ENCODE measurements at regions not wholly inside any gene's neighbourhood (a gene's known extent, or its start where the extent isn't known, plus 50 kb on each side); places are given as distances from the start of the nearest gene placed in this dataset.

DNA sequence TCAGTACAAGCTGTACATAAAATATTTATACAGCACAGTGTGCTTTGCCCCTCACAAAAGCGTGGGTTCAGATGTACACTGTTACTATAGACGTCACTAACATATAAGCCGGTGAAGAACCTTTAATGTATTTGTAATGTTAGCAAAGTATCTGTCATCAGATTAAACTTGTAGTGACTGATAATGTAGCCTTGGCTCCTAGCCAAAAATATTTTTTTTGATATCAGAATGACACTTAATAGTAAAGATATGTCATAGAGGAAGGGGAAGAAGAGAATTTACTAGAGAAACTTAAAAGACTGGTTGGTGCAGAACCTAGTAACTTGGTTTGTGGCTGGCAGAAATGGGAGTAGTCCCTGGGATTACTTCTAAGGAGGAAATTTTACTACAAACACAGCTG lies 258.7 kb upstream of the DMRT1 start:
- intact Hi-C loops (cut with micrococcal nuclease), result no loop called here
- CTCF ChIA-PET, result no interaction called here
- dilution Hi-C loops (cut with HindIII; ENCODE audit: low sequenced_read_pairs, unreplicated experiment), result no loop called here

More for the DNA sequence above, 258.7 kb upstream of the DMRT1 start:
- ATAC-seq (ENCODE audit: low read depth) (no peak), DNase-seq (no peak)
- no peak overlapping the region for H3K18ac ChIP-seq (ENCODE audit: low read depth, low read length)
- no peaks in the 10 kb centered on the region for H3K9me3 ChIP-seq (ENCODE audit: control insufficient read depth, insufficient read depth, low read length)
- H3K79me1 ChIP-seq (ENCODE audit: low read depth in 1 of 2, low read length in 2 of 2), result no peaks in the 10 kb centered on the region
- H3K56ac ChIP-seq (ENCODE audit: extremely low read depth, insufficient read depth, low read length), result no peak overlapping the region
- no peaks in the 10 kb centered on the region for H3K4me1 ChIP-seq (ENCODE audit: control insufficient read depth, insufficient read depth, low read length)
- H2AFZ ChIP-seq (replicated peaks; ENCODE audit: low read length, poor library complexity), result no peak overlapping the region
- H2BK5ac ChIP-seq (ENCODE audit: low read depth, low read length, poor library complexity, severe bottlenecking), result no peak overlapping the region
- H3K4ac ChIP-seq (ENCODE audit: low read depth, low read length), result no peak overlapping the region
- no peak overlapping the region for H2BK15ac ChIP-seq (ENCODE audit: low read depth, low read length)
- no peak overlapping the region for H3K14ac ChIP-seq (replicated peaks; ENCODE audit: low read depth, low read length)
- no TSS peak for BruUV-seq (replicated peaks)
- POLR2A ChIA-PET (ENCODE audit: unreplicated experiment), result no interaction called here
- no peak overlapping the region for H3K4me2 ChIP-seq (ENCODE audit: low read depth, low read length)
- TF ChIP-seq, protein P1, sequence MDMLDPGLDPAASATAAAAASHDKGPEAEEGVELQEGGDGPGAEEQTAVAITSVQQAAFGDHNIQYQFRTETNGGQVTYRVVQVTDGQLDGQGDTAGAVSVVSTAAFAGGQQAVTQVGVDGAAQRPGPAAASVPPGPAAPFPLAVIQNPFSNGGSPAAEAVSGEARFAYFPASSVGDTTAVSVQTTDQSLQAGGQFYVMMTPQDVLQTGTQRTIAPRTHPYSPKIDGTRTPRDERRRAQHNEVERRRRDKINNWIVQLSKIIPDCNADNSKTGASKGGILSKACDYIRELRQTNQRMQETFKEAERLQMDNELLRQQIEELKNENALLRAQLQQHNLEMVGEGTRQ (IDR thresholded peaks at IDR 0.05; ENCODE audit: low read depth, low read length), result no peak
- TF ChIP-seq SMC3 (IDR thresholded peaks at IDR 0.05; ENCODE audit: low read depth, low read length) (no peak), MXI1 (IDR thresholded peaks at IDR 0.05; ENCODE audit: borderline replicate concordance, low read depth, low read length) (no peak), RAD21 (IDR thresholded peaks at IDR 0.05; ENCODE audit: low read length) (no peak), RCOR1 (IDR thresholded peaks at IDR 0.05; ENCODE audit: insufficient replicate concordance, low read length) (no peak)
- no peak overlapping the region for H4K91ac ChIP-seq (ENCODE audit: insufficient read depth, low read depth, low read length)
- no peaks in the 10 kb centered on the region for H4K20me1 ChIP-seq (ENCODE audit: insufficient read depth, low read length)
- H4K5ac ChIP-seq (ENCODE audit: low read depth, low read length), result no peak overlapping the region
- H4K8ac ChIP-seq (ENCODE audit: low read depth in 2 of 2, low read length in 2 of 2), result no peak overlapping the region
- WGBS, 2 experiments (ENCODE audit: extremely low coverage in 2 of 2, insufficient read length in 1 of 2), result no CpG with 5 or more reads among the region's 3 CpGs
- no peak overlapping the region for H2BK20ac ChIP-seq (ENCODE audit: low read depth, low read length)
- H3K36me3 ChIP-seq (ENCODE audit: control insufficient read depth, insufficient read depth, low read length), result no peaks in the 10 kb centered on the region
- no peak overlapping the region for H3K27ac ChIP-seq (ENCODE audit: insufficient read depth, low read length)
- no peak overlapping the region for H3K23ac ChIP-seq (ENCODE audit: low read depth, low read length)
- no peak overlapping the region for H2AK9ac ChIP-seq (replicated peaks; ENCODE audit: low read depth, low read length, poor library complexity)
- H3K9me1 ChIP-seq (ENCODE audit: insufficient read depth, low read length), result no peaks in the 10 kb centered on the region
- in situ Hi-C loops (cut with MboI; ENCODE audit: low sequenced_read_pairs), result loop anchor here (10.0 kb wide), 1 partner anchor 422 kb away; no protein-coding TSS in a partner anchor
- no peak overlapping the region for H3K9ac ChIP-seq (ENCODE audit: low read depth, low read length)
- H2AK5ac ChIP-seq (ENCODE audit: low read depth, low read length), result no peak overlapping the region
- no peak overlapping the region for H2BK120ac ChIP-seq (ENCODE audit: low read depth, low read length)
- no peaks in the 10 kb centered on the region; the same call in 1 of the 2 replicates for H3K27me3 ChIP-seq (ENCODE audit: control insufficient read depth, insufficient read depth, low read length)
- no peak overlapping the region for H3K4me3 ChIP-seq (ENCODE audit: insufficient read depth, low read depth, low read length)

Measured in IMR-90 (cell line).